Neuronal stem cell (in vitro differentiated cells): ENCODE measurements at regions not wholly inside any gene's neighbourhood (a gene's known extent, or its start where the extent isn't known, plus 50 kb on each side); places are given as distances from the start of the nearest gene placed in this dataset.

Source experiments
- DNase-seq: peaks from one replicate; pipeline ENCODE4 v3.0.0-alpha.2; 2013; ENCODE audit warnings: low spot score
- H2AFZ ChIP-seq: one replicate; pipeline ENCODE4 v1.6.1; 2013; ENCODE audit warnings: mild to moderate bottlenecking, low read length, inconsistent platforms
- H2AK5ac ChIP-seq: 2 replicates; pipeline ENCODE4 v1.6.1; 2013; ENCODE audit warnings: low read depth, mild to moderate bottlenecking, inconsistent platforms, low read length, moderate library complexity, mixed read lengths
- H2BK120ac ChIP-seq: 2 replicates; pipeline ENCODE4 v1.6.1; 2013; ENCODE audit warnings: low read depth, mild to moderate bottlenecking, inconsistent platforms, low read length, moderate library complexity, mixed read lengths
- H2BK12ac ChIP-seq: one replicate; pipeline ENCODE4 v1.6.1; 2013; ENCODE audit warnings: low read length, inconsistent platforms
- H2BK15ac ChIP-seq: 2 replicates; pipeline ENCODE4 v1.6.1; 2013; ENCODE audit warnings: mild to moderate bottlenecking, low read length, inconsistent platforms, mixed read lengths
- H2BK5ac ChIP-seq: one replicate; pipeline ENCODE4 v1.6.1; 2013; ENCODE audit warnings: inconsistent platforms, mild to moderate bottlenecking, low read length, moderate library complexity
- H3K14ac ChIP-seq: one replicate; pipeline ENCODE4 v1.6.1; 2013; ENCODE audit warnings: low read length, inconsistent platforms
- H3K18ac ChIP-seq: 2 replicates; pipeline ENCODE4 v1.6.1; 2013; ENCODE audit warnings: low read length, inconsistent platforms
- H3K23ac ChIP-seq: 2 replicates; pipeline ENCODE4 v1.6.1; 2013; ENCODE audit warnings: low read depth, mild to moderate bottlenecking, mixed read lengths, low read length, inconsistent platforms; ENCODE audit not compliant: poor library complexity
- H3K27ac ChIP-seq: replicated peaks from 3 replicates; pipeline ENCODE4 v1.5.1; 2013; ENCODE audit warnings: low read length, inconsistent platforms
- H3K27me3 ChIP-seq, 3 experiments: 2 replicates each; pipeline ENCODE4 v1.6.1; 2013; ENCODE audit warnings: low read length in 3 of 3, mild to moderate bottlenecking in 2 of 3, inconsistent platforms in 1 of 3, low read depth in 1 of 3, mixed read lengths in 1 of 3, moderate library complexity in 1 of 3; ENCODE audit not compliant: control insufficient read depth in 3 of 3, insufficient read depth in 3 of 3
- H3K36me3 ChIP-seq, 2 donors: replicated peaks in 1 of 2; 2 replicates each; pipeline ENCODE4 v1.6.1; 2013; ENCODE audit warnings: low read length in 2 of 2; ENCODE audit not compliant: control insufficient read depth in 2 of 2, insufficient read depth in 2 of 2
- H3K4ac ChIP-seq: 2 replicates; pipeline ENCODE4 v1.6.1; 2013; ENCODE audit warnings: inconsistent platforms, mild to moderate bottlenecking, low read length, moderate library complexity
- H3K4me1 ChIP-seq, 2 donors: 1 replicate in 1 of 2; 2 replicates in 1 of 2; pipeline ENCODE4 v1.6.1; 2013; ENCODE audit warnings: low read length in 2 of 2, low read depth in 1 of 2; ENCODE audit not compliant: control insufficient read depth in 2 of 2, insufficient read depth in 1 of 2
- H3K4me2 ChIP-seq: one replicate; pipeline ENCODE4 v1.6.1; 2013; ENCODE audit warnings: mild to moderate bottlenecking, low read length, inconsistent platforms; ENCODE audit not compliant: insufficient read depth, poor library complexity, severe bottlenecking
- H3K4me3 ChIP-seq, 2 donors: 2 replicates each; pipeline ENCODE4 v1.5.1; 2013; ENCODE audit warnings: low read length in 2 of 2, mild to moderate bottlenecking in 2 of 2, inconsistent platforms in 1 of 2, moderate library complexity in 1 of 2
- H3K79me1 ChIP-seq: one replicate; pipeline ENCODE4 v1.6.1; 2013; ENCODE audit warnings: low read depth, mild to moderate bottlenecking, inconsistent platforms, low read length, moderate library complexity
- H3K9ac ChIP-seq: one replicate; pipeline ENCODE4 v1.6.1; 2013; ENCODE audit warnings: mild to moderate bottlenecking, low read depth, low read length, inconsistent platforms; ENCODE audit not compliant: poor library complexity
- H3K9me3 ChIP-seq, 2 donors: replicated peaks in 1 of 2; 2 replicates each; pipeline versions ENCODE3 to v1.6.1; 2013; ENCODE audit warnings: low read length in 2 of 2, mild to moderate bottlenecking in 2 of 2, inconsistent platforms in 1 of 2, low read depth in 1 of 2, mixed read lengths in 1 of 2, moderate library complexity in 1 of 2; ENCODE audit not compliant: control insufficient read depth in 2 of 2, insufficient read depth in 1 of 2
- H4K8ac ChIP-seq: one replicate; pipeline ENCODE4 v1.6.1; 2013; ENCODE audit warnings: low read depth, mild to moderate bottlenecking, inconsistent platforms, low read length, moderate library complexity
- H4K91ac ChIP-seq: one replicate; pipeline ENCODE4 v1.6.1; 2013; ENCODE audit warnings: low read length, low read depth, mild to moderate bottlenecking, inconsistent platforms; ENCODE audit not compliant: poor library complexity
- WGBS, 2 donors: extraction: QIAGEN DNeasy Blood & Tissue Kit; methylation state at CpG; one replicate each; pipeline ENCODE4 v1.1.7; 2013; ENCODE audit warnings: missing lambda C conversion rate in 2 of 2, mixed read lengths in 1 of 2; ENCODE audit not compliant: insufficient read length in 2 of 2, insufficient replicate concordance in 1 of 2; ENCODE audit errors: extremely low coverage in 2 of 2; 5-methylcytosine and 5-hydroxymethylcytosine counted together

GRCh38 chr16:7964744-7965143 lies 625.6 kb downstream of the TMEM114 start:
- H3K4me2 ChIP-seq: no peak overlapping the region
- no peak overlapping the region for H4K8ac ChIP-seq
- H3K9me3 ChIP-seq: no peaks in the 10 kb centered on the region
- H2AFZ ChIP-seq: no peak overlapping the region
- H3K23ac ChIP-seq: no peak overlapping the region
- no peak for DNase-seq
- H3K4me3 ChIP-seq: no peak overlapping the region
- no peak overlapping the region for H3K27ac ChIP-seq
- H3K36me3 ChIP-seq: no peaks in the 10 kb centered on the region
- H2BK15ac ChIP-seq: no peak overlapping the region
- no peak overlapping the region for H3K18ac ChIP-seq
- WGBS, 2 donors: no CpG with 5 or more reads among the region's 5 CpGs
- no peaks in the 10 kb centered on the region for H3K79me1 ChIP-seq
- H2BK5ac ChIP-seq: no peak overlapping the region
- no peak overlapping the region for H2BK12ac ChIP-seq
- no peak overlapping the region for H2BK120ac ChIP-seq
- no peak overlapping the region for H3K9ac ChIP-seq
- no peak overlapping the region for H2AK5ac ChIP-seq
- no peak overlapping the region for H3K4ac ChIP-seq
- H3K14ac ChIP-seq: no peak overlapping the region
- no peaks in the 10 kb centered on the region for H3K4me1 ChIP-seq
- H3K27me3 ChIP-seq: no peaks in the 10 kb centered on the region
- H4K91ac ChIP-seq: no peak overlapping the region

DNA sequence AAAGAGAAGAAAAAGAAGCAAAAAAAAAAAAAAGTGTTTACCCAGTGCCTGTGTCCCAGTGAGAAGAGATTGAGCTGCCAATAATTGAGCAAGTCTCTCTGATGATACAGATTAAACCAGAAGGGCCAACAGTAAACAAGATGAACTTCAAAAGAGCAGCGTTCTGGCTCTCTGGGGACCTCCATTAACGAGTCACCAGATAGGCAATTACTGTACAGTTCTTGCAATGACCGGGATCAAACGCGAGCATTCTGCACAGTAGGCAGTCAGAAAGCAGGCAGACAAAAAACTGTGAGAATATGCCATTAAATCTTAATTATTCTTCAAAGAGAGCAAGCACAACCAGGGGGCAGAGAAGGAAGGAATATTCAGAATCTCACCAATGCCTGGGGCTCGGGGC lies 626.1 kb downstream of the TMEM114 start:
- Histone ChIP-seq H2BK5ac (no peak overlapping the region), H3K27ac (no peak overlapping the region), H3K79me1 (no peaks in the 10 kb centered on the region), H3K27me3 (no peaks in the 10 kb centered on the region), H3K14ac (no peak overlapping the region), H3K18ac (no peak overlapping the region), H2AK5ac (no peak overlapping the region), H2BK12ac (no peak overlapping the region), H2AFZ (no peak overlapping the region), H3K4me1 (no peaks in the 10 kb centered on the region), H3K36me3 (no peaks in the 10 kb centered on the region), H3K23ac (no peak overlapping the region), H3K9ac (no peak overlapping the region), H4K91ac (no peak overlapping the region), H3K4me3 (no peak overlapping the region), H2BK120ac (no peak overlapping the region), H3K4ac (no peak overlapping the region), H2BK15ac (no peak overlapping the region), H3K9me3 (no peaks in the 10 kb centered on the region), H3K4me2 (no peak overlapping the region), H4K8ac (no peak overlapping the region)
- no CpG with 5 or more reads among the region's 6 CpGs for WGBS, 2 donors
- DNase-seq: no peak

DNA sequence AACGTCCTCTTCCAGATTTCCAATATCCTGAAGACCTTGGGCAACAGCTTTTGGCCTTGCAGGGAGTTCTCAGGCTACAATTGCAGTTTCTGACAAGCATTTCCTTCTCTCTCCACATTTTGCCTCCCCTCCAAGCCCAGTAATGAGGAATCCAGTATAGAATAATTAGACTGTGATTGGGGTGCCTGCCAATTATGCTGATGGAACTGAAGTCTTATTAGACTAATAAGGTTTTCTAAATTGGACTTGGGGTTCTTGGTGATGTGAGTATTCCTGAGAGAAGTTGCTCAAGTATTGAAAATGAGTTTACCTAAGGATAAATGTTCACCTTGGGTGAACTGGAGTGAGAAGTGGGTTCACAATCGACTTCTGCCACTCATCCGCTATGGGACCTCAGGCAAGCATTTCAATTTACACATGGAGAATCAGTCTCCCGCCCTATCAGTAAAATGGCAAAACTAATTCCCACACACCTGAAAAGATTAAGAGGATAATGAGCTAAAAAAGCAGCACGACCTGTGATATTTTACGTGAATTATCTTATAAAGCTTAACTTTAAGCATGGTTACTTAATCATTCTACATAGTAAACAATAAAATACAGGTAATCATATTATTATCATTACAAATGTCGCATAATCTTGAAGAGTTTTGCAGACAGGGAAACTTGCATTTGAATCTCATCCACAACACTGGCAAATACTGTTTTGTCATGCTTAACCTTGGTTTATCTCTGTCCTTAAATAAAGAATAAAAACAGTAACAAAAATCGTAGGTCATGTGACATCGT lies 628.0 kb downstream of the TMEM114 start:
- Histone ChIP-seq H3K14ac (no peak overlapping the region), H2BK15ac (no peak overlapping the region), H3K4me2 (no peak overlapping the region), H2AK5ac (no peak overlapping the region), H4K91ac (no peak overlapping the region), H3K27me3 (no peaks in the 10 kb centered on the region), H2BK120ac (no peak overlapping the region), H3K4me3 (no peak overlapping the region), H3K4me1 (no peaks in the 10 kb centered on the region), H3K79me1 (no peaks in the 10 kb centered on the region), H4K8ac (no peak overlapping the region), H3K9ac (no peak overlapping the region), H3K27ac (no peak overlapping the region), H3K4ac (no peak overlapping the region), H2BK12ac (no peak overlapping the region), H2BK5ac (no peak overlapping the region), H2AFZ (no peak overlapping the region), H3K18ac (no peak overlapping the region), H3K9me3 (no peaks in the 10 kb centered on the region), H3K23ac (no peak overlapping the region), H3K36me3 (no peaks in the 10 kb centered on the region)
- no peak for DNase-seq
- WGBS, 2 donors: no CpG with 5 or more reads among the region's 9 CpGs

- Histone ChIP-seq H3K14ac (no peak overlapping the region), H3K4ac (no peak overlapping the region), H3K4me2 (no peak overlapping the region), H3K23ac (no peak overlapping the region), H2BK12ac (no peak overlapping the region), H2AFZ (no peak overlapping the region), H3K9me3 (no peaks in the 10 kb centered on the region), H3K27me3 (no peaks in the 10 kb centered on the region), H4K8ac (no peak overlapping the region), H2BK120ac (no peak overlapping the region), H3K79me1 (no peaks in the 10 kb centered on the region), H3K9ac (no peak overlapping the region), H2BK5ac (no peak overlapping the region), H2AK5ac (no peak overlapping the region), H3K4me1 (no peaks in the 10 kb centered on the region), H3K18ac (no peak overlapping the region), H3K27ac (no peak overlapping the region), H4K91ac (no peak overlapping the region), H2BK15ac (no peak overlapping the region), H3K4me3 (no peak overlapping the region), H3K36me3 (no peaks in the 10 kb centered on the region)
- DNase-seq: no peak
- WGBS, 2 donors: no CpG with 5 or more reads among the region's 3 CpGs
These were observed 624.5 kb downstream of the RBFOX1 start for GRCh38 chr16:7957151-7957550.
